Central memory CD8-positive, alpha-beta T cell (primary cell): ENCODE measurements at regions not wholly inside any gene's neighbourhood (a gene's known extent, or its start where the extent isn't known, plus 50 kb on each side); places are given as distances from the start of the nearest gene placed in this dataset.

ENCODE experiments used
- ATAC-seq: fragments of 150-1000 bp; cut with Tn5 transposase; replicated peaks from 2 replicates; pipeline ENCODE4 v1.10.0; 2022; ENCODE audit warnings: mild to moderate bottlenecking, moderate FRiP score, moderate number of reproducible peaks; ENCODE audit not compliant: poor library complexity, severe bottlenecking; ENCODE audit errors: extremely low read depth
- DNase-seq, 2 donors: peaks; one replicate each; pipeline ENCODE4 v3.0.0; 2021; ENCODE audit warnings: low spot score in 2 of 2
- H3K27ac Mint-ChIP-seq: one replicate; pipeline ENCODE4 v1.8.0; 2022; ENCODE audit warnings: low read depth, mild to moderate bottlenecking, moderate library complexity, mixed read lengths
- H3K27me3 Mint-ChIP-seq: one replicate; pipeline ENCODE4 v1.8.0; 2022; ENCODE audit warnings: mixed read lengths
- H3K36me3 Mint-ChIP-seq: one replicate; pipeline ENCODE4 v1.8.0; 2022; ENCODE audit warnings: mild to moderate bottlenecking, moderate library complexity, mixed read lengths; ENCODE audit not compliant: insufficient read depth
- H3K4me1 Mint-ChIP-seq: one replicate; pipeline ENCODE4 v1.8.0; 2022; ENCODE audit warnings: mixed read lengths
- H3K4me3 Mint-ChIP-seq: one replicate; pipeline ENCODE4 v1.8.0; 2022; ENCODE audit warnings: mild to moderate bottlenecking, moderate library complexity, mixed read lengths
- H3K9me3 Mint-ChIP-seq: one replicate; pipeline ENCODE4 v1.8.0; 2022; ENCODE audit warnings: mixed read lengths

DNA sequence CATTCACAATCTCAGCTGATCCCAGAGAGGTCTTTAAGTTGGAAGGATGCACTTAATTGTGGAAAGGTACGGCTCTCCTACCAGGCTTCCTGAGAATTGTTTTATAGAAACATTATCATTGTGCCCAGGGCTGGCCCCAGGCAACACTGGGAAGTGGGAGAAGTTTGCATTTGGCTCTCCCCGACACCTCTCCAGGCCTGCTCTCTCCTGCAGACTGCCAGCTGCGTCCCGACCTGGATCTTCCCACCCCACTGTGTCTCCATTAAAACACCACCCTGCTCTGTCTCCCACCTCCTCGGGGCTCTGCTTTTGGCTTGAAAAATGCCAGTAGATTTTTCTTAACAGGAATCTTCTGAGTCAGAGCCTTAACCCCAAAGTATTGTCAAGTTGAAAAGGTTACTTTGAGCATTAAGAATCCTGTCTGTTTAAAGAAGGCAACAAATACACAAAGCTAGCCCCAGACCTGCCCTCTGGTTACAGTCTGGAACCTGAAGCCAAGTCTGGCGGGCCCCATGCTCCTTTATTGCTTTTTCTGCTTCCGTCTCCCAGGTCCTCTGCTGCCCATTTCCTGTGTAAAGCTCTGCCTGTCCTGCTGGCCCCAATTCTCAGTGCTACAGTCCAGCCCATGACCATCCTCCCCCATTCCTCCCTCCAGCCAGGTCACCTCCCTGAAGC is 530.2 kb downstream of the SOX6 start:
- H3K27me3 Mint-ChIP-seq = no peaks in the 10 kb centered on the region
- no peak overlapping the region for H3K27ac Mint-ChIP-seq
- H3K9me3 Mint-ChIP-seq = peaks cover 6% of the 10 kb centered on the region
- no peak overlapping the region for H3K4me3 Mint-ChIP-seq
- ATAC-seq (no peak), DNase-seq (no peak)
- peaks cover 1% of the 10 kb centered on the region for H3K36me3 Mint-ChIP-seq
- no peaks in the 10 kb centered on the region for H3K4me1 Mint-ChIP-seq

DNA sequence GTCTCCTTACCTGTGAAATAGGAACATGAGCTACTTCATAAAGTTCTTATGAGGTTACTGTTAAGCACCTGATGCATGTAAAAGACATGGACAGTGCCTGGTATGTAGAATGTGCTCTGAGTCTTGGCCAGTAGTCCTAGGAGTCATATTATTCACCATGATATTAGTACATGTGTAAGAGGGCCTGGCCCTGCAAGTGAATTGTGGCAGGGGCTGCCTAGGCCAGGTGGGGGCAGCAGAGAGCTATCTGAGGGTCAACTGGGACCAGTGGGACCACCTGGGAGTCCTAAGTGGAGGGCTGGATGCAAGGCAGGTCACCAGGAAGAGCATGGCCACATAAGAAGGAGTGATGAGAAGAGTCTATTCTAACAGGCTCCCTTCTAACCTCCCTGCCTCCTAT is 529.5 kb downstream of the SOX6 start:
- H3K27me3 Mint-ChIP-seq = no peaks in the 10 kb centered on the region
- no peak overlapping the region for H3K27ac Mint-ChIP-seq
- no peak overlapping the region for H3K4me3 Mint-ChIP-seq
- H3K9me3 Mint-ChIP-seq = peaks cover 6% of the 10 kb centered on the region
- H3K4me1 Mint-ChIP-seq = no peaks in the 10 kb centered on the region
- H3K36me3 Mint-ChIP-seq = peaks cover 1% of the 10 kb centered on the region
- ATAC-seq (no peak), DNase-seq (no peak)

DNA sequence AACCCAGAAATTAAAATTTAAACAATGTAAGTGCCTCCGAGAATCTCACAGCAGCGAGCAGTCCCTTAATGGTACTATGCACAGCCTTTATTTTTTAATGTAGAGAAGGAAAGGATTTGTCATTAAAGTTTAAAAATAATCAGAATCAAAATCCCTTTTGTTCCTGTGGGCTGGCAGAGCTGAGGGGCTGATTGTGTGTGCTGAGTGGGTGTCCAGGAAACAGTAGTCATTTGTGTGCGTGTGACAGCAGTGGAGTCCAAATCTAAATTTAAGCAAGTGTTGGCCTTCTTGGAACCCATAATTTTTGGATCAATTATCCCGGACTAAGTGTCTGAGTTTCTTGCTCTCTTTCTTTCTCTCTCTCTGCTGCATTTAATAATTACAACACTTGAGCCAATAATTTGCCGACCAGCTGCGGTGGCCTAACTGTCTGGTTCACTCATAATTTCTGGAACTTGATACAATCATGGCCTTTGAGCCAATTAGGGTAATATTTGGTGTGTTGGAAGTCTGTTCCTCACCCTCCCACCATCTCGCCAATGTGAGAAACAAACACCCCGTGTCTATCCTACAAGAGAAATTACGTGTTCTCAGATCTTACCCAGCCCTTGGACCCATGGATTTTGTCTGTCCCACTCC is 528.0 kb downstream of the SOX6 start:
- no peak overlapping the region for H3K4me3 Mint-ChIP-seq
- ATAC-seq = no peak
- H3K36me3 Mint-ChIP-seq = peaks cover 1% of the 10 kb centered on the region
- no peaks in the 10 kb centered on the region for H3K27me3 Mint-ChIP-seq
- no peak overlapping the region for H3K27ac Mint-ChIP-seq
- no peaks in the 10 kb centered on the region for H3K4me1 Mint-ChIP-seq
- DNase-seq = no peak
- H3K9me3 Mint-ChIP-seq = peaks cover 6% of the 10 kb centered on the region

DNA sequence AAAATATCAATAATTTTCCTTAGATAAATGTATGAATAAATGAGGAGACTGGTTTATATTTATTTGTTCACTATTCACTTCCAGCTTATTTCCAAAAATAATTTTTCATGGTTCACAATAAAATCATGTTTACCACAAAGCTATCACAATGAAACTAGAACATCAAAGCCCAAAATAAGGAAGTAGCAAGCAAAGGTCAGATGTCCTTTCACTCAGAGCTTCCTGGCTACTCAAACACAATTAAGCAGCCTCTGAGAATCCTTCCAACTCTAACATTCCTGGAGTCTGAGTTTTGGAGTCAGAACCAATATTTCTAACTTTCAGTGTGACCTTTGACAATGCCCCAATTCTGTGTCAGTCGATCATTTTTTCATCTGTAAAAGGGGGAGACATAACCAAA is 527.0 kb downstream of the SOX6 start:
- Mint-ChIP-seq H3K36me3 (peaks cover 1% of the 10 kb centered on the region), H3K27me3 (no peaks in the 10 kb centered on the region), H3K4me3 (no peak overlapping the region), H3K4me1 (no peaks in the 10 kb centered on the region), H3K27ac (no peak overlapping the region), H3K9me3 (peaks cover 6% of the 10 kb centered on the region)
- no peak for DNase-seq
- ATAC-seq = no peak

DNA sequence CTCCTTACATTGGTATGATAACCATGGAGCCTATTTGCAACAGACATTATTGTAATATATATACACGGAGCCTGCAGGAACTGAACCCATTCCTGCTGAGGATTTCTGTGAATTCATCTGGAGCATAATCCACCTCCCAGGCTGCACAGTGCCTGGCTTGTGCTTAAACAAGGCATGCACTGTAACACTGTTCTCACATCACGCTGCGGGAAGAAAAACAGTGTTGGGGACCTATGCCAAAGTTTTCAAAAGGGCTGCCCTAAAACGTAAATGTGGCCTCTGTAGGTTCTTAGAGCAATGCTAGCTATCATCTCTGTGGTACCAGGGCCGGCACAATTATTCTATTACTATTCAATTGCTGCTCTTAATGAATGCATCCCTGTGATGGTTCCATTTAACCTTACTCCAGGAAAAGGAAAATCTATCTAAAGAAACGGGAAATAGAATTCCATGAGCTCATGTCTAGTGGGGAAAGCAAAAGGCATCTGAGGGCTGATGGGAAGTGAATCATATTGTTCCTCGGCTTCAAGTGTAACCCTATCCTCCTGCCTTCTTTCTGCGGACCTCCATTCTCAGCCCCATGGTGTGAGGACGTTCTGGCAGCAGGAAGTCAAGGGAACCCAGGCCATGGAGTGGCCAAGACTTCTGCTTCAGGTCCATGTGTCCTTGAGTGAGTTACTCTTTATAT is 525.5 kb downstream of the SOX6 start:
- ATAC-seq (no peak), DNase-seq (no peak)
- Mint-ChIP-seq H3K4me3 (no peak overlapping the region), H3K27me3 (no peaks in the 10 kb centered on the region), H3K9me3 (peaks cover 6% of the 10 kb centered on the region), H3K27ac (no peak overlapping the region), H3K4me1 (no peaks in the 10 kb centered on the region), H3K36me3 (peaks cover 1% of the 10 kb centered on the region)

DNA sequence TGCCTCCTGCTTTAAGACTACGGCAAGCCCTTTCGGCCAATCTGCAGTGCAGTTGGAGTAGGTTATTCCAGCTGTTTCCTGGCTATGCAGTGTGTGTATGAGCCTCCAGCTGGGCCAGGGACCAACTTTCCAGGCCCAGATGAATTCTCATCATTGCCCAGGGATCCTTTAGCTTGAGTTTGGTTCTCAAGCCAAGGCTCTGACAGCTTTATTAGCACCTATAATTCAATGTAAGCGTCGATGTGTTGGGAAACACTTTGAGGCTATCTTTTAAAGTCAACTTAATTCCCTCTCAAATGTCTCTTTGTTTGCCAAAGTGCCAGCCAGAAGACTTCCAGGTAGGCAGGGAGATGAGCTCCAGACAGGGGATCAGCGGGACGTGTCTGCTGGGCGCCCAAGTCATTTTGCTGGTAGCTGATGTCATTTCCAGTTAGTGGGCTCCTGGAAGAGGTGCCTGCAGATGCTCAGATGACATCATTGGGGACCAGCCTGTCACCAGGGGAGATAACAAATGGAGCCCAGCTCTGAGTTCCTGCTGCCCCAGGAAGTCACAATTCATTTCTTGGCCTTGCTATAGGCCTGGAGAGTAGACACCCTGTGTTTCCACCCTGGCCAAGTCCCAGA is 520.4 kb downstream of the SOX6 start:
- ATAC-seq = no peak

DNA sequence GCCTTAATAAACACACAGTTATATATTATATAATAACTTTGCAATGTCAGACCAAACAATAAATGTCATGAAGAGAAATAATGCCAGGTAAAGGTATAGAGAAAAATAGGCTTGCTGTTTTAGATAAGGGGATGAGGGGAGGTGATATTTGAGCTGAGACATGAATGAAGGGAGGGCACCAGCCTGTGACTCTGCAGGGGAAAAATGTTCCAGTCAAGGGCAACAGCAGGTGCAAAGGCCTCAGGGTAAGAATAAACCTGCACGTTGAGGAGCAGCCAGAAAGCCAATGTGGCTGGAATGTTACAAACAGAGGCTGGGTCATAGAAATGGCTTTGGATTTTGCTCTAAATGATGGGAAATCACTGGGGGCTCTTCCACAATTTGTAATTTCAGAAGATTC is 519.6 kb downstream of the SOX6 start:
- H3K4me1 Mint-ChIP-seq = no peaks in the 10 kb centered on the region
- DNase-seq = no peak
- no peaks in the 10 kb centered on the region for H3K9me3 Mint-ChIP-seq
- H3K27me3 Mint-ChIP-seq = no peaks in the 10 kb centered on the region
- H3K27ac Mint-ChIP-seq = no peak overlapping the region
- H3K36me3 Mint-ChIP-seq = no peaks in the 10 kb centered on the region
- no peak for ATAC-seq
- no peak overlapping the region for H3K4me3 Mint-ChIP-seq

More for the DNA sequence above, 520.4 kb downstream of the SOX6 start:
- Mint-ChIP-seq H3K27me3 (no peaks in the 10 kb centered on the region), H3K36me3 (no peaks in the 10 kb centered on the region), H3K4me1 (no peaks in the 10 kb centered on the region), H3K27ac (no peak overlapping the region), H3K9me3 (no peaks in the 10 kb centered on the region), H3K4me3 (no peak overlapping the region)
- no peak for DNase-seq

DNA sequence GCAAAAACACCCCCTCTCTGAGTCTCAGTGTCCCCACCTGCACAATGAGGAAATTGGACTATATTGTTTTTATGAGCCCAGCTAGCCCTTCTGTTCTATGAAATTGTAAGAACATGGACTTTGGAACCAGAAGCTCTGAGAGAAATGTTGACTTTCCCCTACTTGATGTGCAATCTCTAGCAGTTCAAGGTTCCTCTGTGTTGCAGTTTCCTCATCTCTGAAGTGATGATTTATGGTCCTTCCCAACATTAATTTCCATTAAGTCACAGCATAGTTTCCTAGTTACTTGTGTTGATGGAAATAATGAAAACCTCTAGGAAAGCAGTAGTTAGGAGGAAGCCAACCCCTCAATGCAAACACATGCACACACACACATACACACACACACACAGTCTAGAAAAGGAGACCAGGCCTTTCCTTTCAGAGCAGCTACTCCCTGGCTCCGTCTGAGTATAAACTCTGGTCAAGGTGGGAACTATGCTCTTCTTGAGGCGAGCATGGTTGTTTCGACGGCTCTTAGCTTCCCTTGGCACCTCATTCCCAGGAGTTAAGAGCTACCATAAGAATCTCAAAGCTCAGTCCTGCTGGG is 518.4 kb downstream of the SOX6 start:
- H3K4me1 Mint-ChIP-seq = no peaks in the 10 kb centered on the region
- H3K4me3 Mint-ChIP-seq = no peak overlapping the region
- no peak for DNase-seq
- H3K36me3 Mint-ChIP-seq = peaks cover 1% of the 10 kb centered on the region
- H3K9me3 Mint-ChIP-seq = peaks cover 6% of the 10 kb centered on the region
- H3K27ac Mint-ChIP-seq = no peak overlapping the region
- ATAC-seq = no peak
- H3K27me3 Mint-ChIP-seq = no peaks in the 10 kb centered on the region

DNA sequence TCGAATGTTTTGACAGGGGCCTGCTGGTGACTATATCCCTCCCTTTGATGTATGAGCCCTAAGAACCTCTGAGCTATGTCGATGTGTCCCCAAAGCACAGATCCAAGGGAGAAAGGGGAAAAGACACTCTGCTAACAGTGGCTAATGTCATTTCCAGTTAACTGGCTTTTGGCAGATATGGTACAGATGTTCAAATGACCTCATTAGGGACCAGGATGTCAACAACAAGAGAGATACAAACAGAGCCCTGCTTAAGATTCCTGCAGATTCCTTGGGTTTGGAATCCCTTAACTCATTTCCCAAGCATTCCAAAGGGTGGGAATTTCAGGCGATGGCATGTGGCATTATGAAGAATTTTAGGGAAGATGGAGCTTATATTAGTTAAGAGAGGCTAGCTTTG is 517.3 kb downstream of the SOX6 start:
- Mint-ChIP-seq H3K27ac (no peak overlapping the region), H3K36me3 (peaks cover 1% of the 10 kb centered on the region), H3K4me1 (no peaks in the 10 kb centered on the region), H3K27me3 (no peaks in the 10 kb centered on the region), H3K9me3 (peaks cover 6% of the 10 kb centered on the region), H3K4me3 (no peak overlapping the region)
- DNase-seq (no peak), ATAC-seq (no peak)

DNA sequence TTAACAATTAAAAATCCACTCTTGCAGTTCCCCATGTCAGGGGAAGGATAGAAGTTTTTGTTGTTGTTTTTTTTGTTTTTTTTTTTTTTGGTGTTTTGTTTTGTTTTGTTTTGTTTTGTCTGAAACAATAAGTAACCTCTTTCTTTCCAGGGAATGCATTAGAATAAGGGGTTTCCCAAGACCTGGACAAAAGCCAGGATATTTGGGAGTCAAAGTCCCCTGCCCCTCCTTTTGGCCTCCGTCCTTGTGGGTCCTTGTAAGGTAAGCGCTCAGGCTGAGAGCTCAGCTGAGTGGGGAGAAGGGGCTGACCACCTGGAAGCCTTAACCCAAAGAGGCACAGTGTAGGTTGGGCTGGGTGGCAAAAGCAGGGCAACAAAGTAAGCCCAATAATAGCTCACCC is 515.4 kb downstream of the SOX6 start:
- H3K27me3 Mint-ChIP-seq = no peaks in the 10 kb centered on the region
- peaks cover 1% of the 10 kb centered on the region for H3K36me3 Mint-ChIP-seq
- ATAC-seq (no peak), DNase-seq (no peak)
- H3K4me1 Mint-ChIP-seq = no peaks in the 10 kb centered on the region
- H3K9me3 Mint-ChIP-seq = peaks cover 9% of the 10 kb centered on the region
- no peak overlapping the region for H3K4me3 Mint-ChIP-seq
- H3K27ac Mint-ChIP-seq = no peak overlapping the region

DNA sequence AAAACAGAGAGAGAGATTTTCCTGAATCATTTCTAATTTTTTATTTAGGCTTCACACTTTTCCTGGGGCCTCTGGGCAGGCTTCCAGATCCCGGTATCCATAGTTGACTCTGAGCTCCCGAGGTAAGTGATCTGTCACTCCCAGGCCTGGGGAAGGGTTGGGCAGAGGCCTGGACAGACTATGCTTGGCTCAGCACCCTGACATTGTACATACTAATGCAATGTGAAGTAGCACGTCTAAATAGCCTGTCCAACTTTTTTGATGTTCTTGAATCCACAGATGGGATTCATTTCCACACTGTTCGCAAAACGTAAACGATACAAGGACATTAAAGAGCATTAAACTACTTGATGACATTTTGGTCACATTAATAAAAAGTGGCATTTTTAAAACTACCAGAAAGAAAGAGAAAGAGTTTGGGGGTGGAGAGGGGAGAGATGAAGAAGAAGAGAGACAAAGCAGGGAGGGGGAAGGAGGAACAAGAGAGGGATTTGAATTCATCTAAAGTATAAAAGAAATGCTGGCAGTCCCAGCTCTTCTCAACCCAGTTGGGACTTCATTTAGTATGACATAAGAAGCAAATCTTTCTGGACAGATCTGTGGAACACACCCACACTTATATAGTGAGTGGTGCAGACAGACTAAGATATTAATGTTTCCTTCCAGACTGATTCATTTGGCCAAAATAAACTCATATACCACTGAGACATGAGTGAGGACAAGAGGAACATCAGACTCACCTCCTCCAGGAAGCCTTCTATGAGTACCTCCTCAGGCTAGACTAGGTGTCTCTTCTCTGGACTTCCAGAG is 514.2 kb downstream of the SOX6 start:
- H3K27me3 Mint-ChIP-seq = no peaks in the 10 kb centered on the region

DNA sequence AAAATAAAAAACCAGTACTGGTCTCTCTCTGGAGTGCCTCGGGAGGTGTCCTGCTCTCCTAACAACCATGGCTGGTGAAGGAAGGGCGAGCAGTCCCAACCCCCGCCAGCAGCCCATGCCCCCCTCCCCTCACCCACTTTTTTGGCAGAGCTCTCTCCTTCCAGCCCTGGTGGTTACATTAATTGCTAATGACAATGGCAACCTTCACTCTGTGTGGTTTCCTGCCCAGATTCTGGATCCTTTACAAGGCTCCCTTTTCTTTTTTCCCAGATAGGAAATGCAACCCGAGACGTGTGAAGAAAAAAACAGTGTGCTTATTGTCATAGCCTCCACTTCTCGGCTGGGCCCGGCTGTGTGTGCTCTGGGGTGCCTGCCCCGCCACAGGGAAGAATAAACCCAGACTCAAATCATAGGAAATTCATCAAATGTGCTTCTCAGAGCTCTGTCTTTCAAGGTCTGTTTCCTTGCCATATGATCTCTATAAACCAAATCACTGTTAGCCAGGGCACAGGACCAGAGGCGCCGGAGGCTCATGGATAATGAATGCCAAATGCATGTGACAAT is 513.0 kb downstream of the SOX6 start:
- Mint-ChIP-seq H3K27me3 (no peaks in the 10 kb centered on the region), H3K27ac (no peak overlapping the region), H3K36me3 (peaks cover 1% of the 10 kb centered on the region), H3K4me1 (no peaks in the 10 kb centered on the region), H3K9me3 (peaks cover 11% of the 10 kb centered on the region), H3K4me3 (no peak overlapping the region)
- no peak for DNase-seq
- no peak for ATAC-seq

More for the DNA sequence above, 514.2 kb downstream of the SOX6 start:
- ATAC-seq (no peak), DNase-seq (no peak)
- Mint-ChIP-seq H3K27ac (no peak overlapping the region), H3K4me3 (no peak overlapping the region), H3K36me3 (peaks cover 1% of the 10 kb centered on the region), H3K9me3 (peaks cover 11% of the 10 kb centered on the region), H3K4me1 (no peaks in the 10 kb centered on the region)
